HUDEP-2 (cell line): ENCODE measurements at regions not wholly inside any gene's neighbourhood (a gene's known extent, or its start where the extent isn't known, plus 50 kb on each side); places are given as distances from the start of the nearest gene placed in this dataset.
A peak's percentile ranks its signal among the peaks of the same experiment; 100 is the strongest.
"Not testable (repeated sequence)": the region's sequence is repeated elsewhere in the genome, so short reads cannot be mapped to it uniquely, and the experiment has no call there.

Experiments
- DNase-seq, 76 experiments: peaks; one replicate each; lab custom pipeline; 2025; ENCODE audit not compliant: unreplicated experiment in 76 of 76; lab: John Stamatoyannopoulos, UW

GRCh38 chr6:134447423-134447822 lies 129.5 kb upstream of the SGK1 start:
- no peak for DNase-seq

- DNase-seq = no peak
These were observed 129.0 kb upstream of the SGK1 start for GRCh38 chr6:134446896-134447295.

- DNase-seq = peak in 1 of 76 experiments; percentile 12
These were observed 128.4 kb upstream of the SGK1 start for GRCh38 chr6:134446218-134446848.

- no peak for DNase-seq
These were observed 125.1 kb upstream of the SGK1 start for GRCh38 chr6:134443009-134443408.

- DNase-seq = no peak
These were observed 124.2 kb upstream of the SGK1 start for GRCh38 chr6:134442073-134442472.

- no peak for DNase-seq
These were observed 120.9 kb upstream of the SGK1 start for GRCh38 chr6:134438837-134439236.

- DNase-seq = peak in 1 of 76 experiments; percentile 8
These were observed 119.5 kb upstream of the SGK1 start for GRCh38 chr6:134437376-134437775.

- no peak for DNase-seq
These were observed 119.0 kb upstream of the SGK1 start for GRCh38 chr6:134436950-134437349.

GRCh38 chr6:134436281-134436815 lies 118.4 kb upstream of the SGK1 start:
- DNase-seq = peak in 12 of 76 experiments; percentile 5 to 44 (median 14)

- no peak for DNase-seq
These were observed 117.9 kb upstream of the SGK1 start for GRCh38 chr6:134435814-134436280.

GRCh38 chr6:134434019-134434942 lies 116.4 kb upstream of the SGK1 start:
- no peak for DNase-seq

GRCh38 chr6:134432036-134432435 lies 114.1 kb upstream of the SGK1 start:
- DNase-seq = no peak

- DNase-seq = no peak
These were observed 113.5 kb upstream of the SGK1 start for GRCh38 chr6:134431421-134431859.

GRCh38 chr6:134429861-134430380 lies 112.0 kb upstream of the SGK1 start:
- no peak for DNase-seq

GRCh38 chr6:134427721-134428120 lies 109.8 kb upstream of the SGK1 start:
- no peak for DNase-seq

- DNase-seq = no peak
These were observed 108.7 kb upstream of the SGK1 start for GRCh38 chr6:134426623-134427022.

- not testable (repeated sequence) for DNase-seq
These were observed 108.0 kb upstream of the SGK1 start for GRCh38 chr6:134425917-134426316.

GRCh38 chr6:134425513-134425912 lies 107.6 kb upstream of the SGK1 start:
- no peak for DNase-seq

GRCh38 chr6:134424798-134425170 lies 106.9 kb upstream of the SGK1 start:
- no peak for DNase-seq

- DNase-seq = no peak
These were observed 106.4 kb upstream of the SGK1 start for GRCh38 chr6:134424165-134424797.
